Endothelial cell of umbilical vein (primary cell): ENCODE measurements at regions not wholly inside any gene's neighbourhood (a gene's known extent, or its start where the extent isn't known, plus 50 kb on each side); places are given as distances from the start of the nearest gene placed in this dataset.

ENCODE experiments used
- BruUV-seq: library from RNA; stranded (reverse); fragments of 400-500 nt; replicated peaks from 2 replicates; lab custom pipeline; 2021; lab: Mats Ljungman, UMichigan
- CTCF ChIA-PET: fragments of 300-600, 350-600 bp; sonication (Branson Sonifier 250); formaldehyde crosslinking; loops from one replicate; lab custom pipeline; 2021; ENCODE audit warnings: antibody characterized with exemption, inconsistent platforms; lab: Charles Lee
- POLR2A ChIA-PET: fragments of 300-600, 350-600 bp; sonication (Branson Sonifier 250); formaldehyde crosslinking; loops from one replicate; lab custom pipeline; 2021; ENCODE audit warnings: antibody characterized with exemption, inconsistent platforms; lab: Charles Lee
- DNase-seq: peaks from one replicate; pipeline ENCODE4 v3.0.0-alpha.2; 2011; ENCODE audit warnings: low read depth, low spot score
- FAIRE-seq: peaks from 2 replicates; lab custom pipeline; 2011; peaks lifted over from hg19 to GRCh38; lab: Jason Lieb, UNC
- H2AFZ ChIP-seq: 2 replicates; pipeline ENCODE4 v1.6.0; 2012; ENCODE audit warnings: low read depth, low read length, control low read depth, inconsistent platforms
- H3K27ac ChIP-seq: 2 replicates; pipeline ENCODE4 v1.5.1; 2011; ENCODE audit warnings: low read depth, mild to moderate bottlenecking, control low read depth, low read length, moderate library complexity; ENCODE audit not compliant: insufficient read depth
- H3K27me3 ChIP-seq, 2 experiments: 2 replicates each; pipeline versions ENCODE4 v1.6.0 to v1.6.1; 2011; ENCODE audit warnings: low read length in 2 of 2, mixed read lengths in 1 of 2; ENCODE audit not compliant: control insufficient read depth in 2 of 2, insufficient read depth in 2 of 2
- H3K36me3 ChIP-seq, 2 experiments: 2 replicates in 1 of 2; 3 replicates in 1 of 2; pipeline ENCODE4 v1.5.1; 2011; ENCODE audit warnings: low read length in 2 of 2, mild to moderate bottlenecking in 1 of 2, moderate library complexity in 1 of 2; ENCODE audit not compliant: control insufficient read depth in 2 of 2, insufficient read depth in 2 of 2; ENCODE audit errors: extremely low read depth in 1 of 2
- H3K4me1 ChIP-seq: 3 replicates; pipeline ENCODE4 v1.5.1; 2011; ENCODE audit warnings: mild to moderate bottlenecking, low read length; ENCODE audit not compliant: control insufficient read depth, insufficient read depth; ENCODE audit errors: extremely low read depth
- H3K4me2 ChIP-seq: 2 replicates; pipeline ENCODE4 v1.6.1; 2011; ENCODE audit warnings: low read length, control low read depth, mixed read lengths; ENCODE audit not compliant: insufficient read depth
- H3K4me3 ChIP-seq, 3 experiments: fragments of 200-600 bp in 1 of 3; sonication (generic), shearing (Covaris generic) in 1 of 3; replicated peaks in 1 of 3; 2 replicates each; pipeline ENCODE4 v1.5.1; 2011 to 2016; ENCODE audit warnings: control low read depth in 3 of 3, low read length in 3 of 3, mild to moderate bottlenecking in 2 of 3, inconsistent platforms in 1 of 3, low read depth in 1 of 3, moderate library complexity in 1 of 3; ENCODE audit not compliant: insufficient read depth in 1 of 3
- H3K79me2 ChIP-seq: 2 replicates; pipeline ENCODE4 v1.6.0; 2012; ENCODE audit warnings: low read length, inconsistent platforms; ENCODE audit not compliant: control insufficient read depth, insufficient read depth
- H3K9ac ChIP-seq: replicated peaks from 2 replicates; pipeline ENCODE3; 2011; ENCODE audit warnings: low read length, control low read depth; ENCODE audit not compliant: insufficient read depth; ENCODE audit errors: extremely low read depth
- H3K9me1 ChIP-seq: replicated peaks from 3 replicates; pipeline ENCODE4 v1.6.0; 2011; ENCODE audit warnings: mild to moderate bottlenecking, low read length; ENCODE audit not compliant: control insufficient read depth, insufficient read depth; ENCODE audit errors: extremely low read depth
- H3K9me3 ChIP-seq: replicated peaks from 2 replicates; pipeline ENCODE4 v1.5.1; 2012; ENCODE audit warnings: low read length, inconsistent platforms; ENCODE audit not compliant: control insufficient read depth, insufficient read depth
- H4K20me1 ChIP-seq: replicated peaks from 2 replicates; pipeline ENCODE3; 2011; ENCODE audit warnings: mild to moderate bottlenecking, low read length; ENCODE audit not compliant: control insufficient read depth, insufficient read depth; ENCODE audit errors: extremely low read depth
- CTCF ChIP-seq, 2 donors: IDR thresholded peaks; 1 replicate in 1 of 2; 2 replicates in 1 of 2; pipeline ENCODE4 v1.5.1; 2011; ENCODE audit warnings: low read length in 2 of 2, mild to moderate bottlenecking in 2 of 2, moderate library complexity in 2 of 2, control low read depth in 1 of 2, inconsistent platforms in 1 of 2, low read depth in 1 of 2; ENCODE audit not compliant: insufficient read depth in 1 of 2; ENCODE audit errors: extremely low read depth in 1 of 2
- EZH2 ChIP-seq: IDR thresholded peaks from 2 replicates; pipeline ENCODE4 v1.6.1; 2012; ENCODE audit warnings: borderline replicate concordance, low read depth, mild to moderate bottlenecking, moderate library complexity, low read length, inconsistent platforms; ENCODE audit not compliant: severe bottlenecking
- FOS ChIP-seq: IDR thresholded peaks from 2 replicates; pipeline ENCODE4 v1.6.1; 2011; ENCODE audit warnings: mild to moderate bottlenecking, low read length, moderate library complexity, borderline replicate concordance; ENCODE audit not compliant: insufficient read depth
- GATA2 ChIP-seq: IDR thresholded peaks from 2 replicates; pipeline ENCODE4 v1.7.0; 2011; ENCODE audit warnings: low read depth, mild to moderate bottlenecking, moderate library complexity, mixed read lengths, low read length; ENCODE audit not compliant: insufficient read length, insufficient read depth
- JUN ChIP-seq: IDR thresholded peaks from 2 replicates; pipeline ENCODE4 v1.6.1; 2011; ENCODE audit warnings: borderline replicate concordance, low read depth; ENCODE audit not compliant: insufficient read length, insufficient read depth
- MAX ChIP-seq: IDR thresholded peaks from 2 replicates; pipeline ENCODE4 v1.6.1; 2011; ENCODE audit not compliant: insufficient read depth, insufficient read length
- MYC ChIP-seq: IDR thresholded peaks from one replicate; pipeline ENCODE4 v1.6.1; 2011; ENCODE audit warnings: mild to moderate bottlenecking, low read depth, low read length
- POLR2A ChIP-seq: IDR thresholded peaks from 2 replicates; pipeline ENCODE4 v1.6.1; 2012; ENCODE audit warnings: low read depth, mild to moderate bottlenecking, control low read depth, low read length
- POLR2AphosphoS5 ChIP-seq: IDR thresholded peaks from 2 replicates; pipeline ENCODE4 v1.6.1; 2012; ENCODE audit warnings: low read depth, mild to moderate bottlenecking, control low read depth, low read length, moderate library complexity; ENCODE audit not compliant: insufficient read depth
- dilution Hi-C: fragments of 300-500 bp; cut with MboI; formaldehyde crosslinking; loops from one replicate; pipeline ENCODE4 v1.15.0; 2019; ENCODE audit warnings: low sequenced_read_pairs; ENCODE audit not compliant: extremely low pct_ligation_motif_present
- intact Hi-C: fragments of 100-400 bp; cut with micrococcal nuclease; formaldehyde crosslinking; loops from one replicate; pipeline ENCODE4 v1.10.0; 2022

GRCh38 chr12:58711974-58712373 is 208.3 kb downstream of the LRIG3 start:
- CTCF ChIA-PET = no interaction called here
- Histone ChIP-seq H3K4me1 (no peaks in the 10 kb centered on the region), H3K27me3 (no peaks in the 10 kb centered on the region), H3K27ac (no peak overlapping the region), H3K4me3 (no peak overlapping the region), H3K9me1 (no peaks in the 10 kb centered on the region), H3K9me3 (no peaks in the 10 kb centered on the region), H3K36me3 (no peaks in the 10 kb centered on the region), H2AFZ (no peak overlapping the region), H3K79me2 (no peaks in the 10 kb centered on the region), H3K4me2 (no peak overlapping the region), H3K9ac (no peak overlapping the region), H4K20me1 (no peaks in the 10 kb centered on the region)
- dilution Hi-C loops = no loop called here
- POLR2A ChIA-PET = no interaction called here
- FAIRE-seq (no peak), DNase-seq (no peak)
- BruUV-seq = no TSS peak
- no peak for TF ChIP-seq MAX
- no peak for TF ChIP-seq JUN
- TF ChIP-seq GATA2 = no peak
- TF ChIP-seq MYC = no peak
- no peak for TF ChIP-seq CTCF (IDR thresholded peaks at IDR 0.05; ENCODE audit: extremely low read depth in 1 of 2, insufficient read depth in 1 of 2, low read depth in 1 of 2, low read length in 2 of 2)
- no peak for TF ChIP-seq POLR2AphosphoS5
- no peak for TF ChIP-seq EZH2
- no peak for TF ChIP-seq FOS
- TF ChIP-seq POLR2A = no peak
- intact Hi-C loops = no loop called here
